ENCODE measurements at regions not wholly inside any gene's neighbourhood (a gene's known extent, or its start where the extent isn't known, plus 50 kb on each side); places are given as distances from the start of the nearest gene placed in this dataset.

DNA sequence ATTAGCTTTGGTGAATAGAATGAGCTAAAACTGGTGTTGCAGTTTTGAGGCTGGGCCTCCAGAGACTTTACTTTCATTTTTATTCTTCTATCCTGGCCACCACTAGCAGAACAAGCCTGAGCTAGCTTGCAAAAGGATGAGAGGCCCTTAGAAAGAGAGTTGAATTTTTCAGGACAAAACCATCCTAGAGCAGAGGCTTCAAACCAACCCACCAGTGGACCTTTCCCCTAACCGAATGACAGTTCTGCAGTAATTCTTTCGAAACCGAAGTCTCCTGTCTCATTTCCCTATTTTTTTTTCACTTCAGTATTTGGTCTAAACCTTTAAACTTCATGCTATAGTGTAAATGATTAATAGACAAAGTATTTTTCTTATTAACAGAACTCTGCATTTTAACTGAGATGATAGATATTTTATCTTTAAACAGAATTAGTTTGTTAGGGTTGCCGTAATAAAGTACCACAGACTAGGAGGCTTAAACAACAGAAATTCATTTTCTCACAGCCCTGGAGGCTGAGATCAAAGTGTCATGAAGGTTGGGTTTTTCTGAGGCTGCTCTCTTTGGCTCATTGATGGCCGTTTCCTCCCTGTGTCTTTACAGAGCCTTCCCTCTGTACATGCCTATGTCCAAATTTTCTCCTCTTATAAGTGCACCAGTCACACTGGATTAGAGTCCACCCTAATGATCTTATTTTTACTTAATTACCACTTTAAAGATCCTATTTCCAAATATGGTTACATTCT lies 80.6 kb upstream of the PAK5 start:
- DNase-seq (ENCODE audit: low read depth) = no peak

DNA sequence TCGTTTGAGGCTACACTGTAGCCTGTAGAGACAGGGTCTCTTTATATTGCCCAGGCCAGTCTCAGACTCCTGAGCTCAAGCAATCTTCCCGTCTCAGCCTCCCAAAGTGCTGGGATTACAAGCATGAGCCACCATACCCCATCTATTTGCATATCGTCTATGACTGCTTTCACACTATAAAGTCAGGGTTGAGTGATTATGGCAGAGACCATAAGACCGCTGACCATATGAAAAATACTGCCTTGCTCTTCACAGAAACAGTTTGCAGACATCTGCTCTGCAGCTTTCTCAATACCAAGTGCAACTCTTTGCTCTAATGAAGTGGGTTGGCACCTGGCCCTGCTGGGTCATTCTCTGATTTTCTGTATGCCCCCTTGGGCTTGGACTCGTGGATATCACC lies 79.5 kb upstream of the PAK5 start:
- no peak for DNase-seq (ENCODE audit: low read depth)

DNA sequence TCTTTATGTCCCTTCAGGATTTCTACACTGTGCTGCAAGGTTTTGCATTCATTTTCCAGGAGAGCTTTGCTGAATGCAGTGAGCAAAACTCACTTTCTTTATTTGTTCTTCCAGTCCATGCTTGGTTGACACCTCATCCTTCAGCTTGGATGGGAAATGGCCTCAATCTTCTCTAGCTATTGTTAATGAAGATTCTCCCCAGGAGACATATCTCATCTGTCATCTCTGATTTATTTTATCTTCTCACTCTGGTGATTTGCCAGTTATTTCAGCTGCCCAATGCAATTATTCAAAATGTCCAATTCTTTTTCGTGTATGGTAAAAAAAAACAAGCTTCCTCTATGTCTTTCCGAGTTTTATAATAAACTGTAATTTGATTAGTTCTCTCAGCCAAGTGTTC lies 77.9 kb upstream of the PAK5 start:
- DNase-seq (ENCODE audit: low read depth) = no peak

DNA sequence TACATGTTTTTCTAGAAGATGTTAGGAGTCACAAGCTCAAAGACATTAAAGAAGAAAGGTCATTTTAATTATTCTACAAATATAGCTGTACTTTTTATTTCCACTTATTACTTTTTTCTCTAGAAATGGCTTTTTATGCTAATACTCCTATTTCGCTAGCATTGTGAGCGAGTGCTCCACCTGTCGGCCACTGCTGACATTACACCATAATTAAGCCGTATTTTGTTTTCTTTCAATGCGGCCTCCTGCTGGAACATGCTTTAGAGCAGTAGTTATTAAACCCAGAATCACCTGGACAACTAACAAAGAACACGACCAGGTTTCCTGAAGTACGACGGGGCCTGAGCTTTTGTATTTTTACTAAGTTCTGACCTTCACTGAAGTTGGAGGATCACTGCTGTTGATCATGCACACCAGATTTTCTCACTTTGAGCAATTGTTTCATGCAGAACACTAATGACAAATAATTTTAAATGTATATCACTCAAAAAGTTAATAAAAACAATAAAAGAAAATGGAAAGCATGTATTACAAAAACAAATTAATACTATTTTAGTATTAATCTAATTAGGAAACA lies 74.1 kb upstream of the PAK5 start:
- DNase-seq (ENCODE audit: low read depth) = no peak

DNA sequence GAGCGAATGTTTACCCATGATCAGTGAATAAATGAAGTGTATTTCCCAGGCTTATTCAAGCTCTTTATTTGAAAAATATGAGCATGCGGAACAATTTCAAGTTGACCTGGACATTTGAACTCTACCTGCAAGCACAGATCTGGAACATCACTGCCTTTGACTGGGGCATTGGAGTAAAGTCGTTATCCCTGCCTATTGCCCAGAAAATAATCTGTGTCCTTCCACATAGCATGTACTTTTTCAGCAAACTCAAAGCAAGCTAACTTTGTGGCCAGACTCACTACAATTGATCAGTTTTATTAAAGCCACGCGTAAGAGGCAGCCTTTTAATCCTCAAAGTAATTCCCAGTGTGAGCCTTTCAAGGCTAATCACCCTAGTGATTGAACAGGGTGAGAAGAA lies 73.4 kb upstream of the PAK5 start:
- no peak for DNase-seq (ENCODE audit: low read depth)

DNA sequence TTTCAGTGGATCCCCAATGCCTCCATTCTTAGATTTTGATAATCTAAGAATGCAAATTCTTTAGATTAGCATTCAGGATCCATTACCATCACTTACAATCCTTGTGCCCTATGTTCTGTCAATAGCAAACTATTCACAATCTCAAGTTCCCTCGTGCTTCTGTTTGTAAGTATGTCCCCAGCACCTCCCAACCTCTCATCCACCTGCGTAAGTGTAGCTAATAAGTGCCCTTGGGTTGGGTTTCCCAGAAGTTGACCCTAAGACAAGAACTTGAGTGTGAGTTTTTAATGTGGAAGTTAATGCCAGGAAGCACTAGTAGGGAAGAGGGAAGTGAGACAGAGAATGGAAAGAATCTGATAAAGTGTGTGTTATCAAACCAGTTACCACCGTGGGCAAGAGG lies 72.6 kb upstream of the PAK5 start:
- no peak for DNase-seq (ENCODE audit: low read depth)

DNA sequence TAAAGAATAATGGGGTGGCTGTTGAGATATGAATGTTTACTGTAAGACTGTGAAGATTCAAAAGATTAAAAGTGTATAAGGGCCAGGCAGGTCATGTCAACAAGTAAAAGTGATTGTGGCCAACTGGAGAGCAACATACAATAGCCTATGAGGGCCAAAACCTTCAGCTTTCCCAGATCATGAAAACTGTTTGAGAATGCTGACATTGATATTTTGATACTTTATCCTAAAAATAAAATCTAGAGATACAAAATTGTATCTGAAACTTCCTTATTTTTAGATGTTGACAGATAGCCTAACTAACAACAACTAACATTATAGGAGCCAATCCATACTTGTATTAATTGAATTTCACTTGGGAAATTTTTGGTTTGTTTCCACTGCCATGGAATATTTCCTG lies 70.3 kb upstream of the PAK5 start:
- no peak for DNase-seq (ENCODE audit: low read depth)

DNA sequence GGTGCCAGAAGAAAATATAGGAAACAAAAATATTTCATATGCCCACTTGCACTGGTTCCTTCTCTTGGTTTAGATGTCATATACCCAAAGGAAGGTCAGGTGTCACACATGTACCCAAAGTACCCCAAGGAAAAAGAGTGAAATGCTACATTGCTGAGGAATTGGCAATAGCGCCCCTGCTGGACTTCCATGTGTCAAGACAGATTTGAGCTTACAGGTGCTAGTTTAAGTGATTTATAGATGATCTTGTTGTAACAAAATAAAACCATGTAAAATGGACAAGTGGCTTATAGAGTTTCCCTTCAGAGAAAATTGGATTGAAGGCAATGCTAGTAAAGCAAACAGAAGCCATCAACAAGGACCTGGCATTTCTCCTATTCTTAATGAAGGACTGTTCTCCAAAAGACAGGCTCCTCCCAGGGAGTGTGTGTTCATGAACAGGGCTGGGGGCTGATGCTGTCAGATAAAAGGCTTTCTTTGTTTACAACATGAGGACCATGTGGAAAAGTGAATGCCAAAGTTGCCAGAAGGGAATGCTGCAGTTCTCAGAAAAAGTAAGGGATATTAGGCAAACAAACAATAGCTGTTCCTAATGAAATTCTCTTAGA lies 64.3 kb upstream of the PAK5 start:
- DNase-seq (ENCODE audit: low read depth) = no peak

DNA sequence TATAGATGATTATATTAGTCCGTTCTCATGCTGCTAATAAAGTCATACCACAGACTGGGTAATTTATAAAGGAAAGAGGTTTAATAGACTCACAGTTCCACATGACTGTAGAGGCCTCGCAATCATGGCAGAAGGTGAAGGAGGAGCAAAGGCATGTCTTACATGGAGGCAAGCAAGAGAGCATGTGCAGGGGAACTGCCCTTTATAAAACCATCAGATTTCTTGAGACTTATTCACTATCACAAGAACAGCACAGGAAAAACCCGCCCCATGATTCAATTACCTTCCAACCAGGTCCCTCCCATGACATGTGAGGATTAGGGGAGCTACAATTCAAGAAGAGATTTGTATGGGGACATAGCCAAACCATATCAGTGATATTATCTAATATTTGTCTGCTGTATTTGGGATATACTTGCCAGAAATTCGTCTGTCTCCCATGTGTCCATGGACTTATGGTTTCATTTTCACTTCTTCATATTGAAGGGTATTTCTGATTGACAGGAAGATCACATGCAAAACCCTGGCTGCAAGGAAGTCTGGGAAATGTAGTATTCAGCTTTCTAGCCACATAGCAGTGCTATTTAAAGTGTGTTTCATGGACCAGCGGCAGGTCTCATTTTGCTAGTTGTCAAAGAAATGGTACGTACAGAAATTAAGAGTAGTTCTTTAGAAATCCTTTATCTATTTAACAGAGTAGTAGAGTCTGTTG lies 50.5 kb upstream of the PAK5 start:
- no peak for DNase-seq (ENCODE audit: low read depth)

All from stimulated activated CD4-positive, alpha-beta T cell treated with anti-CD3 and anti-CD28 coated beads, Interleukin-2, amount 100 ng/mL, for 4 hours (primary cell).